CD4-positive, alpha-beta T cell treated with Interferon gamma for 1 hour (primary cell): ENCODE measurements at regions not wholly inside any gene's neighbourhood (a gene's known extent, or its start where the extent isn't known, plus 50 kb on each side); places are given as distances from the start of the nearest gene placed in this dataset.
A peak's percentile ranks its signal among the peaks of the same experiment; 100 is the strongest.

Experiments
- DNase-seq: peaks from one replicate; pipeline ENCODE4 v3.0.0-alpha.2; 2020

DNA sequence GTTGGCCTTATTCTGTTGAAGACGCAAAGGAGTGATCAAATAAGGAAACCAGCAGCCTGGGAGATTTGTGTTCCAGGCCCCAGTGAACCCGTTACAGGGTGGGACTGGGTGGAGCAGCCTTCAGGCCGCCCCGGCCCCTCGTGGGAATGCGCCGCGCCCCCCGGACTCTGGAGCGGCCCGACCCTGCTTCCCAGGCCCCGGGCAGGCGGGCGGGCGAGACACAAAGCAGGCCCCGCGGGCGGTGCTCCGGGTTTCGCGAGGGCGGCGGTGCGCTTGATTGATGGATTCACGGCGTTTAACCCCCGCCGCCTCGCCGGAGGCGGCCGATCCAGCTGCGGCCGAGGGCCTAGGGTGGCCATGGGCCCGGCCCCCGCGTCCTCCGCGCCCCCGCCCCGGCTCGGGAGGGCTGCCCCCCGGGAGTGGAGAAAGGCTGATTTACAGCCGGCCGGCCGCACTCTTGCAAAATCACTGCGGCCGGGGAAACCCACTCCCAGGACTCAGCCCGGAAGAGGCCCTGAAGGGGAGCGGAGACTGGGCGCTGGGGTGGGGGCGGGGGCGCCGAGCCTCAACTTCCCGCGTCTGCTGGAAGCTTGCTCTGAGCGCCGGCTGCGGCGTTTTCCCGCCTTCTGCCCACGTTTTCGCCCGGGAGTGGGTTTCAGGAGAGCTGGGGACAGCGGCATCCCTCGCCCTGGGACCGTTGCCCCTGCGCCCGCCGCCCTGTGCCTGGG, 299.6 kb upstream of the NFE2L3 start:
- no peak for DNase-seq

DNA sequence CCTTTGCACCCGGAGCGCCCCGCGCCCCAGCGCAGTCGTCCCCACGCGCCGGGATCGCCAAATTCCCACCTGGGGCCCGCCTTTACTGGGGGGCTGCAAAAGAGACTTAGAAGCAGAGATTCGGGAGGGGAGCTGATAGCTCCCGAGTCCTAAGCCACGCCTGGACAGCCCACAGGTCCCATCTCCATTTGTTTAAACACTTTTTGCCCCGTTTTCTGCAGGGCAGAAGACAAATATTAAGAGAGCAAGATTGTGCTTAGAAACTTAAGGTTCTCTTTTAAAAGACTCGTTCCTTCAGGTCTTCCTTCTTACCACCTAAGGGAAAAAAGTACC, 299.1 kb upstream of the NFE2L3 start:
- no peak for DNase-seq

DNA sequence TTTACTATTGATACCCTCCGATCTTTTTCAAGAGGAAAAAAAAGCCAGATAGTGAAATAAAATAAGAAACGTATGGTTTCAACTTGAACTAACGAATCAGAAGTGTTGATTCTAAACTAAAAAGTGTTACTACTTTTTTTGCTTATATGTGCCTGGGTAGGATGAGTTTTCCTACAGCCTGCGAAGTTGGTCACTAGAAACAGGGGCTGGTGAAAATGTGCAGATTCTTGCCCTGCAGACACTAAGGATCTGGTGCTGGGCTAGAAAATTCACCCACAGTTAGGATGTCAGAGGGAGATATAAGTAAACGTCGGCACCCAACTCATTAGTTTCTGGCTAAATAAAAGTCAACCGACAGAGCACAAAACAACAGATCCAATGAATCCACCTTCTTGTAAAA, 298.7 kb upstream of the NFE2L3 start:
- no peak for DNase-seq

DNA sequence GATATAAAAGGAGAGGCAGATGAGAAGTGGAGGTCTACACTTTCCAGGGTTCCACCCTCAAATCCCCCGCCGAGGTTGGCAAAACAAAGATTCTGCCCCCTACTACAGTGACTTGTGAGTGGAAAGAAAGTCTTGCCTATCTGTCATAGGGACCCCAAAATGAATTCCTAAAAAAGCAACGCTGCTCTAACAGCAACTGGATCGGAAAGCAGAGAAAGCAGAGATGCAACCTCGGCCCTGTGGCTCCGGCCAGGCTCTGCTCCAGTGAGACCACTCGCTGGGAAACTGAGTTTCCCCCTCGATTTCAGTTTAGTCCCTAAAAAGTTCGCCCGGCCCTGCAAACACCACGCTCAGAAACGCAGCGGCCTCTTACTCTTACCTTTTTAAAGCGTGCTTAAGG, 297.9 kb upstream of the NFE2L3 start:
- DNase-seq, result no peak

GRCh38 chr7:25854608-25855497, 297.1 kb upstream of the NFE2L3 start:
- no peak for DNase-seq

DNA sequence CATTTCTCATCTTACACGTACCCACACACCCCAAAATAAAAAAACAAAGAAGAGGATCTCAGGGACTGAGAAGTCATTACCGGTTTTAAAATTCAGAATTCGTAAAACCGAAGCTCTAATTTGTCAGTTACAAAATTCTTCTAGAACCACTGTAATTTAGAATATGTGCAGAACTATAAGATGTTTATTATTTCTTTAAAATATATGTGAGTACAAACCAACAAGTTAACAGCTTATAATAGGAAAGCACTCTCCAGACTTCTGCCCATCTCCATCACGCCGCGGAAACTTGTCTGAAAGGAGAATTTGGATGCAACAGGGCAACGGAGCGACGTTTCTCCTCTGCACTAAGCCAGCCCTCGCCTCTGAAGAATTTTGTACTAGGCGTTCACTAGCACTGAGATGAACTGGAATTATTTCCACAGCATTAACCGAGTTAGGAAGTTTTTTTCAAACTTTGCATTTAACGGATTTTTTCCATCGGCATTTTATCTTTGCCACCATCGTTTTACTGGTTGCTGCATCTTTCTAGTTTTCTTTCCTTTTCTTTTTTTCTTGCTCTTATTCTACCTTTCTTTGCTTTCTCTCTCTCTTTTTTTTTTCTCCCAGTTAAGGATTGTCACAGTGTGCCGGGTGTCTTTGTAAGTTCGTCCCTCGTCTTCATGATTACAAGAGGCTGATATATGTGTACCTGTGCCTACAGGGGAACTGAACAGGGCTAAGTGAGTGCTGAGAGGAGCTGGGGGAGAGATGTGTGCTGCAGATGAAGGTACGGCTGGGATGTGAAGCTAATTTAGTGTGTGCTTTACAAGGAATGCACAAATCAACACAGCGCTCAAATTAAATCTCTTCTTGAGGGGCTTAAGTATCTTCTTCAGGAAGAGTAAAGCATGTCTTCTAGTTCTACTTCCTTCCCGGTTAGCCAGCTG, 295.9 kb upstream of the NFE2L3 start:
- no peak for DNase-seq

DNA sequence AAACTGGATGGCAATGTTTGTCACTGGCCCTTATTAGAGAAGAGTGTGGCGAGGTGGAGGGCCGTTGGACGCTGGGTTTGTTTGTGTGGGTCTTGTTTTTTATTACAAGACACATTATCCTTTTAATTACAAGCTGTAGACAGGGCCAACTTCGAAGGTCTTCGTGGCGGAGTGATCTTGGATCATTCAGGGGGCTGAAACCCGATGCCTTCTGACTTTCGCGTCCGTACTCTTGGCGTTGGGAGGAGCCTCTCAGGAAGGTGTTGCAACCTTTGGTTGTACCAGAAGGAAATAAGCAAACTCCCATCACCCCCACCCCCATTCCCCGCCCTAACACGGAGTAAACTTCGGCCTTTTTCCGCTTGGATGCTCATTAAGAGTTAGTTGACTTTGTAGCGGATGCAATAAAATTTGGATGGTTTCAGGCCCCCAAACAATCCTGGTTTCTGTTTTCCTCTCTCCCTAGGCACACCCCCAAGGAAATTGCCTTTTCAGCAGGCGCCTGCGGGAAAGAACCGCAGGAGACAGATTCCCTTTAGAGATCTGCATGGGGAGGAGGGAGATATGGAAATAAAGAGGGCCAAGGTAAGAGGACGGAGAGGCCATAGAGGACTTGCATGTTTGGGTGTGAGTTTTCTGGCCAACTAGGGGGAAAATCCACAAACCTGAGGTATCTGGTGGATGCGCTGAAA, 294.5 kb upstream of the NFE2L3 start:
- no peak for DNase-seq

DNA sequence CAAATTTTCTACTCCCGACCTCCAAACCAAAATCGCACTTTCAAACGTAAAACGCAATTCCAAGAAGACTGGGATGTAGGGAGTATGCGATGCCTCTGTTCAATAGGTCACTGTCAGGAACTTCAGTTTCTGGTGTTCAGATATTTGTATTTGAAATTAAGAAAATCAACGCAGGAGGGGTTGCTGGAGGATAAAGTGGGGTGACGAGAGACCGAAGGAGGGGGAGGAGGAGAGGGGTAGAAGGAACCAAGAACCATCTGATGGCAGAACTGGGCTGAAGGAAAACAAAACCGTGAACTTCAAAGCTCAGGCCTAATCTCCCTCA, 293.8 kb upstream of the NFE2L3 start:
- DNase-seq, result no peak

DNA sequence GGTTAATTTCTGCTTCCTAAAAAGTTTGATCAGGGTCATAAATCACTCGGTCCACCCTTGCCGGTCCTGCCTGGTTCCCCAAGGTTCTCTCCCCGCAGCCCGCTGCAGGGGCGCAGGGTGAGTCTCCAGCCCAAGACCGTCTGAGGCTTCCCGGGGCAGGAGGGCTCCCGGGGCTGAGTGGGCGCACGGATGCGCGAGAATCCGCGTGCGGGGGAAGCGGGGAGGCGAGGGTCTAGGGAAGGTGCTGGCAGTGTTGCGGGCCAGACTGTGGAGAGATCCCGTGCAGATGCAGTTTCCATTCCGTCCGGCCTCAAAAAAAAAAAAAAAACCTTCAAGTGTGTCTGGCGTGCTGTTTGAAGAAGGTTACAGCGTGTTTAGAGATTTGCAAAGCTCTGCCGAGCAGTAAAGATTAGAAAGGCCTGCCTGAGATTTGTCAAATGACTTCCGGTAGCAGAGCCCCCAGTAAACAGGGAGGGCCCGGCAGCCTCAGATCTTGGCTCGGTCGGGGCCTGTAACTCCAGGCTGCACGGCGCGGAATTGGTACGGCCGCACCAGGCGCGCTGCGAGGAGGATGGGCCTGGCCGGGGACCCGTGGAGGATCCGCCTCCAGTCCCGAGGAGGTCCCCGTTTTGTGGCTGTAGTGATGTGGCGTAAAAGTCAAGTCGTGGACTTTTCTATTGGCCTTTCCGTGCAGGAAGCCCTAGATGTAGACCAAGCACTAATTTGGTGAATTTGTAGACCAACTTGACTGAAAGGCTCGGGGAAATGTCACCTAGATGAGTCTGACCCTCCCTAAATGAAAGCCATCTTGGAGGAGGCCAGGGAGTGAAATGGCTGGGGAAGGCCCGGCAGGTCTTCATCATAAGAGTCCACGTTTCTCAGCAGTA, 293.2 kb upstream of the NFE2L3 start:
- DNase-seq, result no peak

DNA sequence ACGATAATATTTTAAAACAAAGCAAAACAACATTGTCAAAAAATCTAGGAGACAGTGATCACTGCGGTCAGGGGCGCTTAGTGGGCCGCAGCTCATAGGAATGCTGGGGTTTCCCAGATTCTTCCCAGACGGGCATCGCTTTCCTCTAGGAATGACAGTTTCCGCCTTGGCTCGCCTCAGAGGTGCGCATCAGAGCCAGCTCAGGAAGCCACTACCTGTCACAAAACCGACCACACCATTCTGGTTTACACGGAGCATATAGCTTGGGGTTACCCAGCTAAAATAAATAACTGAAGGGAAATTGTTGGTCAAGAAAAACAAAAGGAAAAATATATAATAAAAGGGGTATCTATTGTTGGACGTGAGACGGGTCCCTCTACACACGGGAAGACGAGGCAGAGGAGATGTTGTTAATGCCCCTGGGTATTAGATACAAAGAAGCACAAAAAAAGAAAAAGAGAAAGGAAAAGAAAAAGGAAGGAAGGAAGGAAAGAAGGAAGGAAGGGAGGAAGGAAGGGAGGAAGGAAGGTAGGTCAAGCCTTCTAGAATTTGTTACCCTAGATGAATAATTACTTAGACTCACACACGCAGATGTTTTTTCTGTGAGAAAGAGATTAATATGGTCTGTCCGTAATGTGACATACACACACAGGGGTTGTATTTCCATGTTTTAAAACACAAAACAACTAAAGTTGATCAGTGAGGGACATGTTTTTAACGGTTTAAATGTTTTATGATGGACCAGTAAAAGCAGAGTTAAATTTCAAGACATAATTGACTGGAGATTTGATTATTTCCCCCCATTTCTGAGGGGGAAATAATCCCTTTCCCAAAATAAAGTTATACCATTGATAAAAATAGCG, 292.4 kb upstream of the NFE2L3 start:
- no peak for DNase-seq

DNA sequence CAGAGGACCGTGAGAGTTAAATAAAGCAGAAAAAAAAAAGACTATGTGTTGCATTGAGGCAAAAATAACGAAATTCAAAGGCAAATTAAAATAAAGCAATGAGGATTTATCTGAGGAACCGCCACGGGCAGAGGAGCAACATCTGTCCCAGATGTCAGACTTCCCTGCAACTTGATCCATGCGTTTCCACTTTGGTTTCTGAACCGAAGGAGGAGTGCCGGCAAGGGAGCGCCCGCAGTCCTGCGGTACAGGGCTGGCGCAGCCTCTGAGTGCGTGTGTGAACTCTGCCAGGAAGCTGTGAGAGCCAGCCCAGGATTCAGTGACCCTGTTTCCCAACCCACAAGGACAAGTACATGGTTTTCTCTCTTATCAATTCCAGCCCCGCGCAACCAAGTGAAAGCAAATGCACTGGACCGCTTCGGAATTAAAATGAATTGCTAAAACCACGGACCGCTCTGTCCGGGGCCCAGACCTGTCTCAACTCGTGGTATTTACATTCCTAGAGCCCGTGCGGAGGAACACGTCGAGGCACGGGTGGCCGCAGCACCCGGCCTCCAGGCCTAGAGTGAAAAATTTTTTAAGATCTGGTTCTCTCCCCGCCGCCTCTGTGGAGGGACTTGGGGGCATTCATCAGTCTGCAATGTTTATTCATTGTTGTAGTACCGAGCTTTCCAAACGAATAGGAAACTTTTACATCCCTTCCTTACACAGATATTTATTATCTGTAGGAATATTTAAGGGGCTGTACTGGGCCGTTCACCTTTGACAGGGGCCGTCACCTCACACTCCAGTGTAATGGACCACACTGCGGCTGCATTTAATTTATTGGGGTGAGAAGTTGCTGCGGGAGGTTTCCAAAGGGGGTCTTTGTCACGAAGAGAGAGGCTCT, 291.5 kb upstream of the NFE2L3 start:
- DNase-seq, result no peak

DNA sequence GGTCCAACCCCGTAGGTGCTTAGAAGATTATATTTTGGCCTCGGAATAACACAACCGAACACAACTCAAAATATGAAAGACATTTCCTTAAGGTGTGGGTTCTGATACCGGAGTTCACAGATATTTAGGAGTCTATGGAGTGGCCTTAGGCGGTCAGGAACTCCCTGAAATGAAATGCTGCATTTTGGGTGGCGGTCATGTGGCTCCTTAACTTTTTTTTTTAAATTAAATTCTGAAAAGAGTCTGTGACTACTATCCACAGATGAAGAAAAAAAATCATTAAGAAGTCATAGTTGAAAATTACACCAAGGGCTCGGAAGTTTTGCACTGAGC, 290.9 kb upstream of the NFE2L3 start:
- DNase-seq, result no peak

DNA sequence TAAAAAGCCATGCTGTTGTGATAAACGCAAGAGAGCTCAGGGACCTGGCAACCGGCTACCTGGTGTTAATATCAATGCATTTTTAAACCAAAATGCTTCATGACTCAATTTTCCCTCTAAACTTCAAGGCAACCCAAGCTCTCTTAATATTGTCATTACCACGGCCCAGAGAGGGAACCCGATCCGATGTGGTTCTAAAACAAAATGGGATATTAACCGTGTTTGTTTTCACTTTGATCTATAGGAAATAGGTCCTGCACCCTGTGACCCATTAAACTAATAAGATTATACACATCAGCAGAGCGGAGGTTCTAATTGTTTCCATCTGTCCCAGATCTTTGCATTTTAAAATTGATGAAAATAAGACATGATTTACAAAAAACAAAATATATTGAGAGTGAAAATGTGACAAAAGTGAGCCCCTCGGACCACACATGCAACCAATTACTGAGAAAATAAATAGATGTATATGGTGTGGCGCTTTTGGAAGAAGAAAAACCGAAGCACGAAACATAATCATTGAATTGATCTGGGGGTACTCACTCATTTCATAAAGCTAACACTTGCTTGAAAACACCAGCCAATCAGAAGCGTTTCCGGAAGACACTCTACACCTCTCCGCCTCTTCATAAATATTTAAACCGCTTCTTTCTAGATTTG, 290.3 kb upstream of the NFE2L3 start:
- no peak for DNase-seq

DNA sequence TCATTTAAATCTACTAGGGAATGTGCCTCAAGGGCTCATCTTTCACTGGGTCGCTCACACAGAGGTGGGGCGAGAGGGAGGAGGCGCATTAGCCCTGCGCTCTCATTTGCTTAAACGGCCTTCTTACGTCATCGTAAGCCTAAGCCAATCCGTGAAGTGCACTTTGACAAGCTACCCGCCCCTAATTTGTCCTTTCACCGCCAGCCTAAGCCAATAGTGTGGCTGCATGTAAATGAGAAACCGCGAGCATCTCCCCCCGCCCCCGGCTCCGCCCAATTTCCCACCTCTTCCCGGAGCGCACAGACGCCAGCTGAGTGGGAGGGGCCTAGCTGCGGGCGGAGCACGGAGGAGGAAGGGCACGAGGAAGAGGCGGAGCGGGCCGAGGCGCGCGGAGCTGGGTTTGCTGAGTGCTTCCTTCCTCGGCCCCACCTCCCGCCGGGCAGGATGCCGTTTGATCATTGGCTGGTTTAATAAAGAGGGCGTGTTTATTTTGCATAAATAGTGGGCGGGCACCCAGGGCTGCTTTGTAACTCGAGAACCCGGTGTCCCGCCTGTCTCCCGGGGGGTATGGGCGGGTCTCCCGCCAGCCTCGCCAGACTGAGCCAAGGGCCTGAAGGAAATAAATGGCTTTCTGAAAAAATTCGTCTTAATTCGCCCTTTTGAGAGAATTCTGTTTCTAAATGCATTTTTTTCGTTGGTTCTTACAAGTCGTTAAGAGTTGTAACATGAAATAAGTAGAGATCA, 289.6 kb upstream of the NFE2L3 start:
- DNase-seq, result peak; percentile 86

DNA sequence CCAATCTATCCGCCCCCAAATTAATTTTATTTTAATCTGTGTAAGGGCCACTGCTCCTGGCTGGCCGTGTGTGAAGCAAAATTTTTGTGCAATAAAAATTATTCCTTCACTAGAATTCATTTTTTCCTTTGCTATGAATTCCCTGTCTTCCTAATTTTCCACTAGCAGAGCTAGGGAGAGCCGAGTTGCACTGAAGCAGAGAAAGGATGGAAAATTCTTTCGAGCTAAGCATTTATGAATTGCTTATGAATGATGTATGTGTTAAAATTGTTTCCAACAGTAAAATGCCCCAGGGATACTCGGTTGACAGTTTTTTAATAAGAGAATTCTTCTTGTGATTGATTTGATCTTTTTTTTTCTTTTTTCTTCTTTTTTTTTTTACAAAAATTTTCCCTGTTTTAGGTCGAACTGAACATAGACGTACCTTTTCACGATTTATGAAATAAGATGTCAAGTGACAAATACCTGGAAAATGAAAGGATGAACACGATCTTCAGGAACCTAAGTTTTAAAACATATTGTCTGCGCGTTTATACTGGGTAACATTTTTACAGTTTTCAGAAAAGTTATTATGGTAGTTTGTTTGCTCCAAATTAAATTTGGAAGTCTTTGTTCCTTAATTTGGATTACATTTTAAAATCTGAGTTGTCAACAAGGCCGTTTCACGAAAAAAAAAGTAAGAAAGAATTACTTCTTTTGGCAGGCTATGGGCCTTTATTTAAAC, 288.8 kb upstream of the NFE2L3 start:
- DNase-seq, result no peak

GRCh38 chr7:25863729-25864110, 288.3 kb upstream of the NFE2L3 start:
- DNase-seq, result no peak

- no peak for DNase-seq
These were observed 287.5 kb upstream of the NFE2L3 start for GRCh38 chr7:25864511-25864910.
